GM12865 (cell line): ENCODE measurements at regions not wholly inside any gene's neighbourhood (a gene's known extent, or its start where the extent isn't known, plus 50 kb on each side); places are given as distances from the start of the nearest gene placed in this dataset.

Source experiments
- DNase-seq: peaks from one replicate; pipeline ENCODE4 v3.0.0; 2010; ENCODE audit warnings: low read depth
- H3K4me3 ChIP-seq: 2 replicates; pipeline ENCODE4 v1.5.1; 2011; ENCODE audit warnings: mild to moderate bottlenecking, low read depth, low read length, control low read depth
- CTCF ChIP-seq: IDR thresholded peaks from 2 replicates; pipeline ENCODE4 v1.5.1; 2011; ENCODE audit warnings: low read length, control low read depth, low read depth, inconsistent platforms; ENCODE audit not compliant: insufficient read depth; ENCODE audit errors: missing control alignments

- no peak for TF ChIP-seq CTCF
- DNase-seq, result no peak
Observed at GRCh38 chr3:10555263-10555662, 49.9 kb upstream of the ATP2B2 start.

GRCh38 chr3:10556312-10556711 is 50.9 kb upstream of the ATP2B2 start:
- no peak for TF ChIP-seq CTCF
- H3K4me3 ChIP-seq, result no peak overlapping the region
- DNase-seq, result no peak

More at GRCh38 chr3:10555263-10555662, 49.9 kb upstream of the ATP2B2 start:
- H3K4me3 ChIP-seq, result no peak overlapping the region

GRCh38 chr3:10557250-10557649 is 51.9 kb upstream of the ATP2B2 start:
- DNase-seq, result no peak
- no peak for TF ChIP-seq CTCF
- no peak overlapping the region for H3K4me3 ChIP-seq

- TF ChIP-seq CTCF, result no peak
- H3K4me3 ChIP-seq, result no peak overlapping the region
- DNase-seq, result no peak
Observed at GRCh38 chr3:10557781-10558373, 52.5 kb upstream of the ATP2B2 start.

- H3K4me3 ChIP-seq, result no peak overlapping the region
- DNase-seq, result no peak
- TF ChIP-seq CTCF, result no peak
Observed at GRCh38 chr3:10558736-10559135, 53.4 kb upstream of the ATP2B2 start.

GRCh38 chr3:10560060-10560861 is 54.9 kb upstream of the ATP2B2 start:
- no peak for TF ChIP-seq CTCF
- no peak for DNase-seq
- no peak overlapping the region for H3K4me3 ChIP-seq
